Neural crest cell (in vitro differentiated cells): ENCODE measurements at regions not wholly inside any gene's neighbourhood (a gene's known extent, or its start where the extent isn't known, plus 50 kb on each side); places are given as distances from the start of the nearest gene placed in this dataset.
A peak's percentile ranks its signal among the peaks of the same experiment; 100 is the strongest.

Experiments used
- DNase-seq: peaks from one replicate; pipeline ENCODE4 v3.0.0; 2021; ENCODE audit warnings: low read depth, mixed read lengths, low spot score
- H3K27ac Mint-ChIP-seq: one replicate; pipeline ENCODE4 v1.8.0; 2021; ENCODE audit warnings: mild to moderate bottlenecking, mixed read lengths; ENCODE audit not compliant: unreplicated experiment
- H3K27me3 Mint-ChIP-seq: 2 replicates; pipeline ENCODE4 v1.8.0; 2021; ENCODE audit warnings: low read depth, mild to moderate bottlenecking, mixed read lengths
- H3K36me3 Mint-ChIP-seq: 2 replicates; pipeline ENCODE4 v1.8.0; 2021; ENCODE audit warnings: low read depth, mild to moderate bottlenecking, mixed read lengths
- H3K4me1 Mint-ChIP-seq: 2 replicates; pipeline ENCODE4 v1.8.0; 2021; ENCODE audit warnings: mixed read lengths
- H3K4me3 Mint-ChIP-seq: one replicate; pipeline ENCODE4 v1.8.0; 2021; ENCODE audit warnings: mild to moderate bottlenecking, mixed read lengths
- H3K9me3 Mint-ChIP-seq: 2 replicates; pipeline ENCODE4 v1.8.0; 2021; ENCODE audit warnings: mixed read lengths
- CTCF ChIP-seq: fragments of 200-600 bp; sonication (generic); conservative IDR thresholded peaks from 2 replicates; pipeline ENCODE4 v1.5.0; 2021; ENCODE audit warnings: antibody characterized with exemption, mild to moderate bottlenecking

- TF ChIP-seq CTCF = no peak
- Mint-ChIP-seq H3K27me3 (no peaks in the 10 kb centered on the region), H3K27ac (no peak overlapping the region), H3K36me3 (no peaks in the 10 kb centered on the region), H3K4me3 (no peak overlapping the region), H3K9me3 (no peaks in the 10 kb centered on the region), H3K4me1 (peaks cover 39% of the 10 kb centered on the region)
- no peak for DNase-seq
Observed at GRCh38 chr15:39153058-39153714, 427.7 kb upstream of the THBS1 start.

- Mint-ChIP-seq H3K27ac (no peak overlapping the region), H3K9me3 (no peaks in the 10 kb centered on the region), H3K4me3 (no peak overlapping the region), H3K4me1 (peaks cover 42% of the 10 kb centered on the region), H3K36me3 (no peaks in the 10 kb centered on the region), H3K27me3 (no peaks in the 10 kb centered on the region)
- DNase-seq = no peak
- TF ChIP-seq CTCF = no peak
Observed at GRCh38 chr15:39153716-39154115, 427.2 kb upstream of the THBS1 start.

GRCh38 chr15:39154227-39154638 lies 426.6 kb upstream of the THBS1 start:
- H3K4me1 Mint-ChIP-seq = peaks cover 42% of the 10 kb centered on the region
- no peaks in the 10 kb centered on the region for H3K9me3 Mint-ChIP-seq
- no peaks in the 10 kb centered on the region for H3K27me3 Mint-ChIP-seq
- no peak for DNase-seq
- peak; percentile 50 for TF ChIP-seq CTCF
- no peak overlapping the region for H3K4me3 Mint-ChIP-seq
- H3K36me3 Mint-ChIP-seq = no peaks in the 10 kb centered on the region
- no peak overlapping the region for H3K27ac Mint-ChIP-seq

- Mint-ChIP-seq H3K36me3 (no peaks in the 10 kb centered on the region), H3K27ac (peak overlapping the region; percentile 90), H3K4me3 (no peak overlapping the region), H3K9me3 (no peaks in the 10 kb centered on the region), H3K4me1 (peaks cover 39% of the 10 kb centered on the region), H3K27me3 (no peaks in the 10 kb centered on the region)
- DNase-seq = no peak
- no peak for TF ChIP-seq CTCF
Observed at GRCh38 chr15:39154776-39155175, 426.1 kb upstream of the THBS1 start.

- Mint-ChIP-seq H3K27me3 (no peaks in the 10 kb centered on the region), H3K36me3 (no peaks in the 10 kb centered on the region), H3K9me3 (no peaks in the 10 kb centered on the region), H3K4me1 (peaks cover 36% of the 10 kb centered on the region), H3K4me3 (no peak overlapping the region), H3K27ac (no peak overlapping the region)
- no peak for DNase-seq
- no peak for TF ChIP-seq CTCF
Observed at GRCh38 chr15:39156166-39156565, 424.7 kb upstream of the THBS1 start.
